Neural progenitor cell (in vitro differentiated cells): ENCODE measurements at regions not wholly inside any gene's neighbourhood (a gene's known extent, or its start where the extent isn't known, plus 50 kb on each side); places are given as distances from the start of the nearest gene placed in this dataset.

ENCODE experiments used
- CTCF ChIP-seq: fragments of 200-600 bp; sonication (generic); IDR thresholded peaks from 2 replicates; pipeline ENCODE4 v1.5.1; 2017; ENCODE audit warnings: antibody characterized with exemption, mild to moderate bottlenecking
- EZH2 ChIP-seq: fragments of 200-600 bp; sonication (generic); IDR thresholded peaks from 2 replicates; pipeline ENCODE4 v1.6.1; 2017; ENCODE audit warnings: antibody characterized with exemption, mild to moderate bottlenecking, moderate library complexity
- EZH2phosphoT487 ChIP-seq: fragments of 200-600 bp; sonication (generic); IDR thresholded peaks from 2 replicates; pipeline ENCODE4 v1.6.1; 2017; ENCODE audit warnings: antibody characterized with exemption

- TF ChIP-seq CTCF (no peak), EZH2 (no peak), EZH2phosphoT487 (no peak)
Measured at GRCh38 chr13:99063952-99064351, 86.1 kb upstream of the DOCK9 start.
